ACHN (cell line): ENCODE measurements at regions not wholly inside any gene's neighbourhood (a gene's known extent, or its start where the extent isn't known, plus 50 kb on each side); places are given as distances from the start of the nearest gene placed in this dataset.
A peak's percentile ranks its signal among the peaks of the same experiment; 100 is the strongest.

Experiments
- DNase-seq: peaks from one replicate; pipeline ENCODE4 v3.0.0-alpha.2; 2015
- in situ Hi-C: cut with HindIII; loops from 2 replicates; pipeline ENCODE4 v1.10.0; 2017; ENCODE audit warnings: low sequenced_read_pairs, low pct_ligation_motif_present, low pct_unique_long_range_greater_than_20kb

- no peak for DNase-seq
- in situ Hi-C loops = no loop called here
Measured at GRCh38 chr2:16285813-16286510, 345.6 kb downstream of the MYCN start.

DNA sequence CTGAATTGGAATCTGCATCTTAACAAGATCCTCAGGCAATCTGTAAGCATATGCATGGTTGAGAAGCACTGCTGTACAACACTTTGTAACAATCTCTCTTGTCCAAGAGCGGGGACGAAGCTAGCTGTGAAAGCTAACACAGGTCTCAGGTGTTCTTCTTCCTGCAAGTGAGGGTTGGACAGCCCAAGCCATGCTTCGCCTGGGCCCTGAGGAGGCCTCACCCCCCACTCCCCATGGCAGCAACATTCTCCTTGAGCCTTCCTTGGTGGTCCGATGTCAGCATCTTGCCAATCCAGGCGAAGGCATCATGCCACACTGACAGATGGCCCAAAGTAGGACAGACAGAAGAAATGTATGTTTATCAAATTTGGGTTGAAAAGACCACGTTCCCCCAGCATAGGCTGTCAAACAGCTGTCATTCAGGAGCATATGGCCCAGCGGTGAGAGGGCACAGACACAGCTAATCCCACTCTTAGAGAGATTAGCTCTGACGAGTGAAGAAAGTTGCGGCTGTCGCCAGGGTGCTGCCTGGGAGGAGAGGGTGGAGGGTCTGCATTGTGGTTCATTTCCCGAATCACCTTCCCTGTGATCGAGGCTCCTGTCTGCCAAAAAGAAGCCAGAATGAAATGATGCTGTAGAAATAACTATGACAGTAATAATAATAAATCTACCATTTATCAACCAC lies 344.7 kb downstream of the MYCN start:
- DNase-seq = no peak
- in situ Hi-C loops = no loop called here

- in situ Hi-C loops = no loop called here
- no peak for DNase-seq
Measured at GRCh38 chr2:16283071-16283850, 342.9 kb downstream of the MYCN start.

DNA sequence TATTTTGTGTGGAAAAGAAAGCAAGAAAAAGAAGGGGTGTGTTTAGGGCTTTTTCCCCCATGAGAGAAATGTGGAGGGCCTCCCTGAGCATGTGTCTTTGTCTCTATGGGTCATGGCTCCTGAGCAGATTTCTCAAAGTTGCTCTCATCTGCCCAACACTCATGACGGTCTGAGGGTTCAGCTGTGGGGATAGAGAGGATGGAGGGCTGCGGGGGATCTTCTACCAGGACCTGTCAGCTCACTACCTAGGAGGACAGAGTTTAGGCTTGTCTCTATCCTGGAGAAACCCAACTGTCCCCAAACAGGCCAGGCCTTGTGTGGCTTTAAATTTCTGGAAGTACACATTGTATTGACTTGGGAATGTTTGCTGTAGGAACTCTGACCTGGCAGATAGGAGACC lies 342.2 kb downstream of the MYCN start:
- in situ Hi-C loops = no loop called here
- DNase-seq = no peak

- DNase-seq = peak; percentile 46
- in situ Hi-C loops = no loop called here
Measured at GRCh38 chr2:16281451-16282335, 341.3 kb downstream of the MYCN start.

DNA sequence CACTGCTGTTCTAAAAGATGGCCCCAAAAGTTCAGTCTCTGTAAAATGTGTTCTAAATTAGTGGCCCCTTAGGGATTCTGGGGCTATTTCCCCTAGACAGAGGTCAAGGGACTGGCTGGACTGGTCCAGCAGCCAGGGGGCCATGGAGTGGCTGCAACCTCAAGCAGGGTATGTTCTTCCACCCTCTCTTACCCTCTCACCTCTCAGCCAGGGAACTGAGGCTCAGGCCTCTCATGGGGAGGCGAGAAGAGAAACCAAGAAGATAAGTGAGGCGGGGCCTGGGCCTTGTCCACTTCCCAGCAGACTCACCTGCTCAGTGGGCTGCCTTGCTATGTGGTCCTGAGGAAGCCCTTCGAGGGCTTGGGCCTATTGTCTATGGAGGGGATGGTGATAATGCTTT lies 339.7 kb downstream of the MYCN start:
- in situ Hi-C loops = no loop called here
- DNase-seq = no peak

DNA sequence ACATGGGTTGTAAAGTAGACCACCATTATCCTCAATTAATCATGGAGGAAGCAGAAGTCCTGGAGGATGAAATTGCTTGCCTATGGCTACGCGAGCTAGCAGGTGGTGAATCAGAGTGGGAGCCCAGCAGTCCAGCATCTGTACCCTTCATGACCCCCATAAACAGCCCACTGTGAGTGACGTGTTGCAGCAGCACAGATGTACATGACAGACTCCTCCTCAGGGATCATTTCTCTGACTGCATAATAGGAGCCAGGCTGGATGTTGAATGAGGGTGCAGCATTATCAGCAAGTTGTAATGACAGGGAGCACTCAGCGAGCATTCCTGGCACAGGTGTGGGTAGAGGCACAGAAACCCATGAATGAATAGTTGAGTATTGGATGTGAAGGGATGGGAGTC lies 339.3 kb downstream of the MYCN start:
- in situ Hi-C loops = no loop called here

GRCh38 chr2:16279201-16279570 lies 338.8 kb downstream of the MYCN start:
- DNase-seq = no peak
- in situ Hi-C loops = no loop called here

More for the DNA sequence above, 339.3 kb downstream of the MYCN start:
- no peak for DNase-seq

- in situ Hi-C loops = no loop called here
- no peak for DNase-seq
Measured at GRCh38 chr2:16278421-16279200, 338.3 kb downstream of the MYCN start.

GRCh38 chr2:16277117-16277516 lies 336.8 kb downstream of the MYCN start:
- in situ Hi-C loops = no loop called here
- no peak for DNase-seq

DNA sequence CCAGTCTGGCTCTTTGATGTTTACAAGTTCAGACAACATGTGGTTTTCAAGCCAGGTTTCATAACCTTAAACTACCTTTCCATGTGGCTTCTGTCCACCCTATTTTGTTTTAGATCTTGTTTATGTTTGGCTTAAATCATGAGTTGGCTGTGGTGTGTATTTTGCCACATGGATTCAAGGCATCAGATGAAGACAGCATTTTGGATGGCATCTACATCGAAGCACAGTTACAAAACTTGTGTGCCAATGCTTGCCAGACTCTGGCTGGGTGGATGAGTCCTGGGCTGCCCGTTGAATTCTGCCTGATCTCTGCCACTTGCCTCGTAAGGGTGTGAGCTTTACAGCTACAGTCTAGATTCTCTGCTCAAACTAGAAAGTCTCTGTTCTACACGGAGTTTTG lies 335.3 kb downstream of the MYCN start:
- in situ Hi-C loops = no loop called here
- DNase-seq = no peak

DNA sequence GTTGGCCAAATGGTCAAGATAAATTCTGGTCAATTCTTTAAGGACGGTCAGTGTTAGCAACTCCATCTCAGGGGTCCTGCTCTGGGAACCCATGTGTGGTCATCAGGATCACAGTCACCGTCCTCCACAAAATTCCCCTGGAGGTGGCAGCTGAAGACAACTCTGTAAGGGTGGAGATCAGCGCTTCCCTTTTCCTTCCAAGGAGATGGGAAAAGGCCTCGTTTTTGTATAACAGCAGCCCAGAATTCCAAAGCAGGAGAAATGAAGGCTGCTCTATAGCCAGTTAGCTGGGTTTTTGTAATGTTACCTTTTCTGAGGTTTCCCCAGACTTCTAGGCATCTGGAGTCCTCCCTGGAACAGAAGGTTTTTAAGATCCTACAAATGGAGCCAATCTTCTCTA lies 334.8 kb downstream of the MYCN start:
- no peak for DNase-seq
- in situ Hi-C loops = no loop called here

DNA sequence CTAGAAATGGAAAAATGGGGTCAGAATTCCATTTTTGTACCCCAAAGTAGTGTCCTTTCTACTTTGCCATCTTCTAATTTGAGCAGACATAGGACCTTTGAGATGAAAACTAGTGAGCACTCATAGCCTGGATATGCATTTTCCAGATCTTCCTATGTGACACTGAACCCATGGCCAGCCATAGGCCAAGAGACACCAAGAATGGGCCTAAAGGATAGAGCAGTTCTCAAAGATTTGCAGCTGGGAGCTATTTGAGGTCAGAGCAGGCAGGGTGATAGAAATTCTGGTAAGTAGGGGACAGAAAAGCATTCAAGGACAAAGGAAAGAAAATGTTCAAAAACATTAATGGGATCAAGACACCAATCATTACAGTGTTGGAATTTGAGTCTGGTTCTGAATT lies 332.8 kb downstream of the MYCN start:
- DNase-seq = no peak
- in situ Hi-C loops = no loop called here

DNA sequence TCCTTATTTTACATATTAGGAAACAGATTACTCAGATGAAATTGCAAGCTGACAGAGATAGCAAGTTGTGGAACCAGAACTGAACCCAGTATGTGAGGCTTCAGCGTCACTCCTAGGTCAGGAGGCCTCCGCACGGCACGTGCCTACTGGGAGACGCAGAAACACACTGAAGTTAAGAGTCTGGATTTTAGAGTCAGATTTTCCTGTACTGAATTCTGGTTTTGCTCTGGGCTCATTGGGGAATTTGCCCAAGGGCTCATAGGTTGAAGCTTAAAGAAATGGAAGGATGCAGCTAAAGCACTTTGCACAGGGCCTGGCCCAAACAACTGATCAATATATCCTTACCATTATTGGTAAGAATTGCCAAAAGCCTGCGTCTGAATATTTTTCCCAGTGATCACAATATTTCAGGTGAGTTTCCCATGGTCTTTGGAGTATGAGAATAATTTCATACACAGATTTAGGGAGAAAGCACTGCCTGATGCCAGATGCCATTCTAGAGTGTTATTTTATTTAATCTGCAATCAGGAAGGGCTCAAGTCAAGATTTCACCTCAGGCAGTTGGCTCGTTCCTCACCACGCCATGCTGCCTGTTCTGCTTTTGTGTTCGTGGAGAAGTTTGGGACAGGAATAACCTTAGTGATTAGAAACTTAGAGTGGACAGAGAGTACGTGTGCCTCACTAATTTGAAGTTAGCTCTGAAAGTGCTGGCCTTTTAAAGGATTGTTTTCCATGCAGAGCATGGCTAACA lies 331.9 kb downstream of the MYCN start:
- in situ Hi-C loops = no loop called here
- DNase-seq = no peak

- no peak for DNase-seq
- in situ Hi-C loops = no loop called here
Measured at GRCh38 chr2:16271231-16271896, 331.0 kb downstream of the MYCN start.

GRCh38 chr2:16270441-16270840 lies 330.1 kb downstream of the MYCN start:
- no peak for DNase-seq
- in situ Hi-C loops = no loop called here
